Hepatocyte (in vitro differentiated cells): ENCODE measurements at regions not wholly inside any gene's neighbourhood (a gene's known extent, or its start where the extent isn't known, plus 50 kb on each side); places are given as distances from the start of the nearest gene placed in this dataset.

Experiments
- EZH2 ChIP-seq: fragments of 200-600 bp; sonication (generic); IDR thresholded peaks from 2 replicates; pipeline ENCODE4 v1.6.1; 2016; ENCODE audit warnings: antibody characterized with exemption, mild to moderate bottlenecking, borderline replicate concordance
- TF ChIP-seq, protein P1 (sequence below): fragments of 200-600 bp; sonication (generic); IDR thresholded peaks from 2 replicates; pipeline ENCODE4 v1.5.1; 2016; ENCODE audit warnings: antibody characterized with exemption, mild to moderate bottlenecking; ENCODE audit not compliant: poor library complexity

DNA sequence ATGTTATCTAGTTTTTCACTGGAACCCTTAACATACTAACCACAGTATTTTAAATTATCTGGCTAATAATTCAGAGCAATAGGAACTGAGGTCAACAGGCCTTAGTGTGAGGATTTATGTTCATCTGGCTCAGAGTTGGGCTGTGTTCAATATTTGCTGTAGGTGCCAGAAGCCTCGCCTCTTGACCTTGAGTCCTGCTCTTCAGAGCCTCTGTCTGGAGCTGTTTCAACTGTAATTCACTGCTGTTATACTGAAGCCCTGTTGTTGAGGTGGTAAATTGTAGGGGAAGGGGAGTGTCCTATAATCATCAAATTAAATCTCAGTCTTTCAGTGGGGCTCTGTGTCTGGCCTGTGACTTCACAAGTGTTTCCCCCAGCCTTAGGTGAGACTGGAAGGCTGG is 184.4 kb downstream of the CDH26 start:
- TF ChIP-seq, protein P1, sequence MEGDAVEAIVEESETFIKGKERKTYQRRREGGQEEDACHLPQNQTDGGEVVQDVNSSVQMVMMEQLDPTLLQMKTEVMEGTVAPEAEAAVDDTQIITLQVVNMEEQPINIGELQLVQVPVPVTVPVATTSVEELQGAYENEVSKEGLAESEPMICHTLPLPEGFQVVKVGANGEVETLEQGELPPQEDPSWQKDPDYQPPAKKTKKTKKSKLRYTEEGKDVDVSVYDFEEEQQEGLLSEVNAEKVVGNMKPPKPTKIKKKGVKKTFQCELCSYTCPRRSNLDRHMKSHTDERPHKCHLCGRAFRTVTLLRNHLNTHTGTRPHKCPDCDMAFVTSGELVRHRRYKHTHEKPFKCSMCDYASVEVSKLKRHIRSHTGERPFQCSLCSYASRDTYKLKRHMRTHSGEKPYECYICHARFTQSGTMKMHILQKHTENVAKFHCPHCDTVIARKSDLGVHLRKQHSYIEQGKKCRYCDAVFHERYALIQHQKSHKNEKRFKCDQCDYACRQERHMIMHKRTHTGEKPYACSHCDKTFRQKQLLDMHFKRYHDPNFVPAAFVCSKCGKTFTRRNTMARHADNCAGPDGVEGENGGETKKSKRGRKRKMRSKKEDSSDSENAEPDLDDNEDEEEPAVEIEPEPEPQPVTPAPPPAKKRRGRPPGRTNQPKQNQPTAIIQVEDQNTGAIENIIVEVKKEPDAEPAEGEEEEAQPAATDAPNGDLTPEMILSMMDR, result no peak
- no peak for TF ChIP-seq EZH2
